KMS-11 (cell line): ENCODE measurements at regions not wholly inside any gene's neighbourhood (a gene's known extent, or its start where the extent isn't known, plus 50 kb on each side); places are given as distances from the start of the nearest gene placed in this dataset.

Experiments used
- H2AFZ ChIP-seq: fragments of 200-600 bp; sonication (generic); 2 replicates; pipeline ENCODE4 v1.6.1; 2016; ENCODE audit warnings: antibody characterized with exemption, mixed run types, low read depth
- H3K27ac ChIP-seq: fragments of 200-600 bp; sonication (generic); 2 replicates; pipeline ENCODE4 v1.6.1; 2016; ENCODE audit warnings: mild to moderate bottlenecking, mixed run types
- H3K27me3 ChIP-seq: fragments of 200-600 bp; sonication (generic); 2 replicates; pipeline ENCODE4 v1.6.1; 2017; ENCODE audit warnings: mild to moderate bottlenecking, low read depth, mixed run types, moderate library complexity; ENCODE audit not compliant: insufficient read depth
- H3K36me3 ChIP-seq: fragments of 200-600 bp; sonication (generic); 2 replicates; pipeline ENCODE4 v1.6.1; 2017; ENCODE audit warnings: mild to moderate bottlenecking, mixed run types; ENCODE audit not compliant: insufficient read depth
- H3K4me1 ChIP-seq: fragments of 200-600 bp; sonication (generic); 2 replicates; pipeline ENCODE4 v1.6.1; 2016; ENCODE audit warnings: mild to moderate bottlenecking, low read depth, mixed run types; ENCODE audit not compliant: poor library complexity, severe bottlenecking
- H3K4me2 ChIP-seq: fragments of 200-600 bp; sonication (generic); 2 replicates; pipeline ENCODE4 v1.7.0; 2016; ENCODE audit warnings: mild to moderate bottlenecking, mixed run types
- H3K4me3 ChIP-seq: fragments of 200-600 bp; sonication (generic); IDR thresholded peaks from 2 replicates; pipeline ENCODE4 v1.6.1; 2017; ENCODE audit warnings: low read depth, low read length, mixed read lengths; ENCODE audit not compliant: insufficient read depth
- H3K79me2 ChIP-seq: fragments of 200-600 bp; sonication (generic); 2 replicates; pipeline ENCODE4 v1.6.1; 2016; ENCODE audit warnings: low read depth, mixed run types; ENCODE audit not compliant: insufficient read depth
- H3K9ac ChIP-seq: fragments of 200-600 bp; sonication (generic); 2 replicates; pipeline ENCODE4 v1.6.1; 2016; ENCODE audit warnings: mild to moderate bottlenecking, mixed run types
- H4K20me1 ChIP-seq: fragments of 200-600 bp; sonication (generic); 2 replicates; pipeline ENCODE4 v1.6.1; 2016; ENCODE audit warnings: mild to moderate bottlenecking, mixed run types; ENCODE audit not compliant: insufficient read depth
- CTCF ChIP-seq: fragments of 200-600 bp; sonication (generic); conservative IDR thresholded peaks from 2 replicates; pipeline ENCODE4 v1.6.1; 2017; ENCODE audit warnings: low read depth, mild to moderate bottlenecking, antibody characterized with exemption, low read length, moderate library complexity, mixed read lengths

DNA sequence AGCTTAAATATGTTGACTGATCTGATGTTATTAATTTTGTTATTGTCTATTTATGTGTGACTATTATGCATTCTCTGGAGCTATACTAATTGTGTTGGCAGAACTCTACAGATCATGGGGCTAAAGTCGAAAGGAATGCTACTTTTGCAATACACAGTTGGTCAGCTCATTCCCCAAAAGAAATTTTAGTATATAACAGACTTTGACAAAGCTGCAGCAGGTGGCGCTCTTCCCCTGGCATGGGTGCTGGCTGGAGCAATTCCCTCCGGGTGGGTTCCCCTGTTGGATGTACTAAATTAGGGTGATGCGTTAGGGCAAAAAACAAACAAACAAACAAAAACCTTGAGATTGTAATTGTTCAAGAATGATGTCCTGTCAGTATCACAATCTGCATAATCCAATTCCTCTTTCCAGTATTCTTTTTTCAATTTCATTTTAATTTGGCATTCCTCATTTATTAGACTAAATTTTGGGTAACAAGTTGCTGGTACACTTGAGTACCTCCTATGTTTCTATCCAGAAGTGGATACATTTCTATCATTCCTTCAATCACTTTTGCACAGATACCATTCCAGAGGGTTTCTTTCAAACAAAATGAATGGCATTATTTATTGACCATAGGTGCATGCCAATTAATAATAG, 322.8 kb upstream of the EDNRB start:
- Histone ChIP-seq H3K9ac (no peak overlapping the region), H3K79me2 (no peaks in the 10 kb centered on the region), H3K27me3 (no peaks in the 10 kb centered on the region), H3K4me1 (no peaks in the 10 kb centered on the region), H3K4me3 (no peak overlapping the region), H3K4me2 (no peak overlapping the region), H3K36me3 (no peaks in the 10 kb centered on the region), H4K20me1 (no peaks in the 10 kb centered on the region), H2AFZ (no peak overlapping the region), H3K27ac (no peak overlapping the region)
- TF ChIP-seq CTCF, result peak; percentile 63

DNA sequence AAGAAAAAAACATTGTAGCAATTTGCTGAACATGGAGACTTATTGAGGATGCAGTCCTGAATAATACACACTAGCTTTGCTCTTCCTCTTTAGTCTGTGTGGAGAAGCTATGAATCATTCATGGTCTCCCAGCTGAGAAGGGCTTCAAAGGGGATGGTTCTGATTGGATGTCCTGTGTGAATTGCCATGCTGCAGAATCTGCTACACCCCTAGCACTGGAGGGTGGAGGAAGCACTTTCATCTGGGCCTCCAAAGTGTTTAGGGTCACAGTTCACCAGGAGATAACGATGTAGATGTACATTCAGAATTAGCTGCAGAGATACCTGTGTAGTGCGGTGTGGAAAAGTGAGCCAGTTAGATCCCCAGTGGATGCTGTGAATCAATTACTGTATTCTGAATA, 321.1 kb upstream of the EDNRB start:
- Histone ChIP-seq H3K27ac (no peak overlapping the region), H2AFZ (no peak overlapping the region), H3K79me2 (no peaks in the 10 kb centered on the region), H3K4me3 (no peak overlapping the region), H3K4me1 (no peaks in the 10 kb centered on the region), H3K27me3 (no peaks in the 10 kb centered on the region), H3K9ac (no peak overlapping the region), H4K20me1 (no peaks in the 10 kb centered on the region), H3K4me2 (no peak overlapping the region), H3K36me3 (no peaks in the 10 kb centered on the region)
- no peak for TF ChIP-seq CTCF

DNA sequence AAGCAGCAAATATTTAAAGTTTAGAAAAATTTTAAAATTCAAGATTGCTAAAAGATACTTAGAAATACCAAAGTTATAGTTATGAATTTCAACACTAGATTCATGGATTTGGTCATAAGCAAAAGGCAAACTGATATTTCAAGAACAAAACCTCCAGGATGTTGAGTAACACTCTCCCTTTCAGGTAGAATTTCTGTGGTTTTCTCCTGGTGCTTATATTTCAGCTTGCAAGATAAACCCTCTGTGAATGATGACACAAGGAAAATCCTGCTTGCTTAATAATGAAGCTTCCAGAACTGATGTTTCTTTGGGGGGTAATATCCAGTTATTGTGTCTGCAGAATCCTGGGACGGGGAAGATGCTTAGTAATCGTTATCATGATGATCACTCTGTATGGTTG, 320.3 kb upstream of the EDNRB start:
- H4K20me1 ChIP-seq, result no peaks in the 10 kb centered on the region
- no peak overlapping the region for H3K9ac ChIP-seq
- no peak for TF ChIP-seq CTCF
- no peak overlapping the region for H2AFZ ChIP-seq
- H3K36me3 ChIP-seq, result no peaks in the 10 kb centered on the region
- H3K79me2 ChIP-seq, result no peaks in the 10 kb centered on the region
- no peaks in the 10 kb centered on the region for H3K27me3 ChIP-seq
- H3K27ac ChIP-seq, result no peak overlapping the region
- H3K4me2 ChIP-seq, result no peak overlapping the region
- no peak overlapping the region for H3K4me3 ChIP-seq
- H3K4me1 ChIP-seq, result no peaks in the 10 kb centered on the region

DNA sequence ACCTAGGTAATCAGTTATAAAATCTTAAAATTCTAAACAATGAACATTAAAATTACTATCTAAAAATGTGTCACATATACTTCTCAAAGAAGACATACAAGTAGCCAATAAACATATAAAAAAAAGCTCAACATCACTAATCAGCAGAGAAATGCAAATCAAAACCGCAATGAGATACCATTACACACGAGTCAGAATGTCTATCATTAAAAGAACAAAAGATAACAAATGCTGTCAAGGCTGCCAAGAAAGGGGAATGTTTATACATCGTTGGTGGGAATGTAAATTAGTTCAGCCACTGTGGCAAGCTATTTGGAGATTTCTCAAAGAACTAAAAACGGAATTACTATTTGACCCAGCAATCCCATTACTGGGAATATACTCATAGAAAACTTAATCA, 310.3 kb upstream of the EDNRB start:
- no peak overlapping the region for H2AFZ ChIP-seq
- no peak overlapping the region for H3K4me2 ChIP-seq
- no peak for TF ChIP-seq CTCF
- no peak overlapping the region for H3K9ac ChIP-seq
- H3K79me2 ChIP-seq, result no peaks in the 10 kb centered on the region
- H3K4me1 ChIP-seq, result no peaks in the 10 kb centered on the region
- no peak overlapping the region for H3K4me3 ChIP-seq
- H3K27me3 ChIP-seq, result no peaks in the 10 kb centered on the region
- H4K20me1 ChIP-seq, result no peaks in the 10 kb centered on the region
- no peaks in the 10 kb centered on the region for H3K36me3 ChIP-seq
- H3K27ac ChIP-seq, result no peak overlapping the region
